ENCODE measurements at regions not wholly inside any gene's neighbourhood (a gene's known extent, or its start where the extent isn't known, plus 50 kb on each side); places are given as distances from the start of the nearest gene placed in this dataset.
A peak's percentile ranks its signal among the peaks of the same experiment; 100 is the strongest.

- no peak overlapping the region for H3K4me3 ChIP-seq (ENCODE audit: low read length)
- DNase-seq (ENCODE audit: low read depth) = no peak
- TF ChIP-seq CTCF (conservative IDR thresholded peaks at IDR 0.05; ENCODE audit: low read length) = no peak
Observed at GRCh38 chr11:130645164-130645842, 196.9 kb downstream of the ADAMTS15 start.

DNA sequence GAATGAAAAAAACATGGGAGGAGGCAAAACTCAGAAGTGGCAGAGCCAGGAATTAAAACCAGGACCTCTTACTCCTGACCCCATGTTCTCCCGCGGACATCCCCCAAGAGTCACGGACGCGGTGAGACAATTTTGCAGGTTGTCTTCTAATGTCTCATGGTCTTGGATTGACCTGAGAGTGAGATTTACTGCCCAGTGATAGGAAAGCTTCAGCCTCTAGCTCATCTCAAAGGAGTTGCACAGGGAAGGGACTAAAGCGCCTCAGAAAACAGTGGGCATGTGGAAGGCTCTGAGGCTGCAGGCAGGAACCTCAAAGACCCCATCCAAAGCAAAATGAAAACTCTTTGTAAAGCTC, 197.4 kb downstream of the ADAMTS15 start:
- no peak for TF ChIP-seq CTCF (conservative IDR thresholded peaks at IDR 0.05; ENCODE audit: low read length)
- no peak for DNase-seq (ENCODE audit: low read depth)
- no peak overlapping the region for H3K4me3 ChIP-seq (ENCODE audit: low read length)

DNA sequence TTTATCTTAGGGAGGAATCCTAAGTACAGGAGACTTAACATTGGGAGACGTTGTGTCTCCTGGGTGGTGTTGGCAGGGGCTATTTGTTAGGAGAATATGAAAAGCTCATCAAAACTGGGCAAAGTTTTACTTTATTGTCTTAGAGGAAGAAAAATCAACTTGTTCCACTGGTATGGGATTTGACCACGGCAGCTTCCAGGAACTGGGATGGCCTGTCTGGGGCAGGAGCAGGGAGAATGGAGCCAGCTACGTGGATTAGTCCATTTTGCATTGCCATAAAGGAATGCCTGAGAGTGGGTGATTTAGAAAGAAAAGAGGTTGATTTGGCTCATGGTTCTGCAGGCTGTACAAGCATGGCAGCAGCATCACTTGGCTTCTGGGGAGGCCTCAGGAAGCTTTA, 198.4 kb downstream of the ADAMTS15 start:
- peak; percentile 37 for DNase-seq (ENCODE audit: low read depth)
- no peak overlapping the region for H3K4me3 ChIP-seq (ENCODE audit: low read length)
- no peak for TF ChIP-seq CTCF (conservative IDR thresholded peaks at IDR 0.05; ENCODE audit: low read length)

GRCh38 chr11:130647371-130647770, 198.9 kb downstream of the ADAMTS15 start:
- DNase-seq (ENCODE audit: low read depth) = no peak
- no peak overlapping the region for H3K4me3 ChIP-seq (ENCODE audit: low read length)
- no peak for TF ChIP-seq CTCF (conservative IDR thresholded peaks at IDR 0.05; ENCODE audit: low read length)

- no peak overlapping the region for H3K4me3 ChIP-seq (ENCODE audit: low read length)
- no peak for TF ChIP-seq CTCF (conservative IDR thresholded peaks at IDR 0.05; ENCODE audit: low read length)
- no peak for DNase-seq (ENCODE audit: low read depth)
Observed at GRCh38 chr11:130649801-130650200, 201.4 kb downstream of the ADAMTS15 start.

DNA sequence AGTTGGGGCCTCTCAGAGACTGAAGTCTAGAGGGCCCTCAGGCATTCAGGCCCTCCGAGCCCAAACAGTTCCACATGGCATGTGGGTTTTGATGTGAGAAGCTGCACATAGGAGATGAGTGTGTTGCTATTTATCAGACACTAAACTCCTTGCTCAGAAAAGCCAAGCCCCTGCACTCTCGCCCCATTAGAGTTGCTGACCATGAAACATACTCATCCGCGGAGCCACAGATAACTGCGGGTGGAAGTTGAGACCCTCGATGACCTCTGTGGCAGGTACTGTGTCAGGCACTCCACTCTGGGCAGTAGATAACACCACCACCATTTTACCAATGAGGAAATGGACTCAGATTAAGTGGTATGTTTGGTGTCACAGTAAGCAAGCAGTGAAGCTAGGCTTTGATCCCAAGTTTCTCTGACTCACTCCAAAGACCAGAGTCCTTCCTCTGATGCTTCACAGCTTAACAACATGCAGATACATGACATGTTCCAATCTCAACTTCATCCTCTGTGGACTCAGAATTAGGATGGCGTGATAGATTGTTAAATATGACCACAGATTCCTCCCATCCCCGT, 202.1 kb downstream of the ADAMTS15 start:
- no peak for TF ChIP-seq CTCF (conservative IDR thresholded peaks at IDR 0.05; ENCODE audit: low read length)
- DNase-seq (ENCODE audit: low read depth) = peak; percentile 43
- H3K4me3 ChIP-seq (ENCODE audit: low read length) = no peak overlapping the region

Measured in AG10803 (cell line).